ENCODE measurements at regions not wholly inside any gene's neighbourhood (a gene's known extent, or its start where the extent isn't known, plus 50 kb on each side); places are given as distances from the start of the nearest gene placed in this dataset.

GRCh38 chr13:63433546-63434150 is 2018.0 kb upstream of the PCDH20 start:
- no peak for DNase-seq (ENCODE audit: low read depth)

- DNase-seq (ENCODE audit: low read depth): no peak
Observed at GRCh38 chr13:63427170-63427569, 2011.5 kb upstream of the PCDH20 start.

DNA sequence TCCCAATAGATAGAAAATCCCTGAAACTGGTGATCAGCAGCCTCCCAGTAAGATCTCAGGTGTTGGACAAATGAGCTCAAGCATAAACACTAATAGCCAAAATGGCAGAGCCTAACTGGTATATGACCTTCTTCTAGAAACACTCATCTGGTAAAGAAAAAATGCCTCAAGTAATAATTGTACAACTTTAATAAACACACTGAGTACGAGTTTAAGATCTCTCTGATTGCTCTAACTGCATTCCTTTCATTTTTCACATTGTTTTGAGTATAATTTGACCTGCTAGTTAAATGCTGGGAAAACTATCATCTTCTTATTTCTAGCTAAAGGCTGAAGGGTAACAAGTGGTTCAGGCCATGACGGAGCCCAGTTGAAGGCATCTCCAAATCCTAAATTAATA is 2009.5 kb upstream of the PCDH20 start:
- no peak for DNase-seq (ENCODE audit: low read depth)

- DNase-seq (ENCODE audit: low read depth): no peak
Observed at GRCh38 chr13:63421123-63421522, 2005.5 kb upstream of the PCDH20 start.

- DNase-seq (ENCODE audit: low read depth): no peak
Observed at GRCh38 chr13:63420685-63421084, 2005.0 kb upstream of the PCDH20 start.

DNA sequence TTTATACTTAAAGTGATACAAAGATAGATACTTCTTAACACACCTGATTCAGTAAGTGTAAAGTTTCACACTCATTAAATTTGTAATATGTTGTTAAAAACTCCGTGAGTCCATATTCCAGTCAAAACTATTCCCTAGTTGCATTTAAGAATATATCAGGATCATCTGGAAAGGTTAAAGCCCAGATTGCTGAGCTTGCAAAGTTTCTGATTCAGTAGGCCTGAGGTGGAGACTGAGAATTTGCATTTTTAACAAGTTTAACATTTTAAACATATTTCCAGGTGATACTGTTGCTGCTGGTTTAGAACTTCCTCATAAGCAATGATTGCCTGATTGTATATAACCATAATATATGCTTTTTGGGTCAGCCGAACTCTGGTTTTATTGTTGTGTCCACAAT is 1998.6 kb upstream of the PCDH20 start:
- no peak for DNase-seq (ENCODE audit: low read depth)

- no peak for DNase-seq (ENCODE audit: low read depth)
Observed at GRCh38 chr13:63409791-63410351, 1994.2 kb upstream of the PCDH20 start.

GRCh38 chr13:63408331-63409189 is 1992.9 kb upstream of the PCDH20 start:
- DNase-seq (ENCODE audit: low read depth): no peak

- no peak for DNase-seq (ENCODE audit: low read depth)
Observed at GRCh38 chr13:63403733-63404132, 1988.1 kb upstream of the PCDH20 start.

DNA sequence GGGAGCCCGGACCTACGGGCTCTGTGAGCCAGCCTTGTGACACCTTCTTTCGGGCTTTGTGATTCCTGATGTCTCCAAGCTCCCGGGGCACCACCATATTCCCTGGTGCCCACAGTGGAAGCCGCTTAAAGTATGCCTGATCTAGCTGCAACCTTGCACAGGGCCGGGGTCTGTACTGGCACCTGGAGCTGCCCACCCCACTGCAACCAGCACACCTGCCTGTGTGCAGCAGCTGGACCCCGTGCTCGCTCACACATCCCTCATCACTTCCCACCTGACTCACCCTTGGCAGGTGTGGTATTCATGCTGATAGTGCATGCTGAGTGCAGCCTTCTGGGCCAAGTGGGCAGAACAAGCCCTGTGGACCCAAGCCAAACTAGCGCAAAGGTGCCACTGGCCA is 1981.1 kb upstream of the PCDH20 start:
- DNase-seq (ENCODE audit: low read depth): no peak

GRCh38 chr13:63393112-63393511 is 1977.5 kb upstream of the PCDH20 start:
- no peak for DNase-seq (ENCODE audit: low read depth)

DNA sequence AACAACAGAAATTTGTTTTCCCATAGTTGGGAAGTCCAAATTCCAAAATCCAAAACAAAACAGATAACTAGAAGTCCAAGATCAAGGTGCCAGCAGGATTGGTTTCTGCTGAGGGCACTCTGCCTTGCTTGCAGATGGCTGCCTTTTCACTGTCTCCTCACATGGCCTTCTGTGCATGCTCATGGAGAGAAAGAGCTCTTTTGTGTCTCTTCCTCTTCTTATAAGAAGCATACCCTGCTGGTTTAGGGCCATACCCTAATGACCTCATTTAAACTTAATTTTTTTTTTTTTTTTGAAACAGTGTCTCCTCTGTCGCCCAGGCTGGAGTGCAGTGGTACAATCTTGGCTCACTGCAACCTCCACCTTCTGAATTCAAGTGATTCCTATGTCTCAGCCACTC is 1974.1 kb upstream of the PCDH20 start:
- no peak for DNase-seq (ENCODE audit: low read depth)

DNA sequence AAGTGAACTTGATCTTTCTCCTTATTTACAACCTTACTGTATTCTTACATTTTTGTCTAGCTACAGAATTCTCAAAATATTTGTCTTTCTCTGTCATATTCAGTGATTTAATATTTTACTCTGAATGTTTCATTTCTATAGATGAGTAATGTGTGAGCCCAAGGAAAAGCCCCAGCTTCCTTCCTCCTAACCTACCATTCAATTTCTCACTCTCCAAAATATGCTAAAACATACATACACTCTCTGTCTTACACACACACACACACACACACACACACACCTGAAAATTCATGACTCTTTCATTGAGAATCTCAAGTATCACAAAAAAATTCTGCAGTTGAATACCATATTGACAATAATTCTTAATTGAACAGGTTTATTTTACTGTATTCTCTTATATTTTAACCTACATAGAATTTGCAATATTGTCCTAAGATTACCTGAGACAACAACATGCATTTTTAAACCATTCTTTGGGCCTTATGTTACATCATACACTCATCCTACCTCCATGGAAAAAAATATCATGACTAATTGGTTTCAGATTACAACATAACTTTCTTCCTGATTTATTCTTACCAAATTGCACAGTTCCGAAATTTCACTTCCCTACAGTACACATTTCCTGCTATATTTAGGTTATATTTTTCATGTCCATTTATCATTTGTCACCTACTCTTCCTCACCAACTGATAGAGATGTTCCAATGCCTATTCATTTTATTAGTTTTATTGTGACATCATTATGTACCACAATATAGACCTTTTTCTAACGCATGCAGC is 1965.6 kb upstream of the PCDH20 start:
- DNase-seq (ENCODE audit: low read depth): peak; percentile 10

GRCh38 chr13:63377986-63378385 is 1962.3 kb upstream of the PCDH20 start:
- no peak for DNase-seq (ENCODE audit: low read depth)

GRCh38 chr13:63370101-63370500 is 1954.5 kb upstream of the PCDH20 start:
- DNase-seq (ENCODE audit: low read depth): no peak

- no peak for DNase-seq (ENCODE audit: low read depth)
Observed at GRCh38 chr13:63367522-63368198, 1952.0 kb upstream of the PCDH20 start.

GRCh38 chr13:63364159-63364558 is 1948.5 kb upstream of the PCDH20 start:
- no peak for DNase-seq (ENCODE audit: low read depth)

GRCh38 chr13:63351533-63351932 is 1935.9 kb upstream of the PCDH20 start:
- DNase-seq (ENCODE audit: low read depth): no peak

GRCh38 chr13:63351081-63351480 is 1935.4 kb upstream of the PCDH20 start:
- DNase-seq (ENCODE audit: low read depth): no peak

DNA sequence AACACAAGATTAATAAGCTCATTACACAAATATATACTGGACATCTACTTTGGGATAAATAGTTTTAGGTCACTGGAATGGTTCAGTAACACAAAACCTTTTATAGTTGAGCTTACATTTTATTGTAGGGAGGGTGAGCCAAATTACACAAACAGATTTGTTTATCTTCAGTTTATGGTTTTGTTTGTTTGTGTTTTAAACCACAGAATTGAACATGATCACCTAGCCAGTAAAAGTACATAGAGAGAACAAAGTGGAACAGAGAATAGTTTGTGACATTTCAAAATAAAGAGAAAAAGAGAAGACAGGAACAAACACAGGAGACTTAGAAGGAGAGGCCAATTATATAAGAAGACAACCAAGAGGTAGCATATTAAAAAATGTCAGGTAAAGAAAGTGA is 1930.2 kb upstream of the PCDH20 start:
- no peak for DNase-seq (ENCODE audit: low read depth)

DNA sequence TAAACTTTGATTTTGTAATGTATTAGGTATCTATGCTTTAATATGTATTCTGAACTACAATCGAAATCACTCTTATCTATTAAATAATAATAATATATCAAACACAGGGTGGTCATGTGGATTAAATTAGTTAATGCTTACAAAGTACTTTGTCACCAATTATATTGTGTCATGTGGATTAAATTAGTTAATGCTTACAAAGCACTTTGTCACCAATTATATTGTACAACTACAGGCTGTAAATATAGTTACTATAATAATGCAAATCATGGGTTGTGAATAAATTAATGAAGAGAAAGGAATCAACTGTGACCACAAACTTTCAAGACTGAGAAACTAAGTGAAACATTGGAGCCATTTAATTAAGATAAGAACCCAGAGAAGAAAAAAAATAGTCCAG is 1929.1 kb upstream of the PCDH20 start:
- no peak for DNase-seq (ENCODE audit: low read depth)

DNA sequence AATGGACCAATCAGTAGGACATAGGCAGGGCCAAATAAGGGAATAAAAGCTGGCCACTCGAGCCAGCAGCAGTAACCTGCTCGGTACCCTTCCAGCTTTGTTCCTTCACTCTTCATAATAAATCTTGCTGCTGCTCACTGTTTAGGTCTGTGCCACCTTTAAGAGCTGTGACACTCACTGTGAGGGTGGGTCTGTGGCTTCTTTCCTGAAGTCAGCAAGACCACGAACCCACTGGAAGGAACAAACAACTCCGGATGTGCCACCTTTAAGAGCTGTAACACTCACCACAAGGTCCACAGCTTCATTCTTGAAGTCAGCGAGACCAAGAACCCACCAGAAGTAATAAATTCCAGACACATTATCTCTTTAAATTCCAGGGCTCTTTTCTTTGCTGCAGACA is 1922.3 kb upstream of the PCDH20 start:
- no peak for DNase-seq (ENCODE audit: low read depth)
